OCI-LY1 (cell line): ENCODE measurements at regions not wholly inside any gene's neighbourhood (a gene's known extent, or its start where the extent isn't known, plus 50 kb on each side); places are given as distances from the start of the nearest gene placed in this dataset.

Experiments
- CTCF ChIP-seq: fragments of 200-600 bp; sonication (generic), shearing (Covaris generic); IDR thresholded peaks from 2 replicates; pipeline ENCODE4 v1.5.1; 2017; ENCODE audit warnings: mild to moderate bottlenecking, antibody characterized with exemption, low read length, moderate library complexity, mixed read lengths
- EZH2 ChIP-seq: fragments of 200-600 bp; sonication (generic), shearing (Covaris generic); IDR thresholded peaks from 2 replicates; pipeline ENCODE4 v1.8.0; 2017; ENCODE audit warnings: borderline replicate concordance, mixed run types, mild to moderate bottlenecking, antibody characterized with exemption, low read length, moderate library complexity, mixed read lengths

GRCh38 chr15:35698331-35698730 is 152.4 kb upstream of the DPH6 start:
- TF ChIP-seq CTCF = no peak
- TF ChIP-seq EZH2 = no peak
